ENCODE measurements at regions not wholly inside any gene's neighbourhood (a gene's known extent, or its start where the extent isn't known, plus 50 kb on each side); places are given as distances from the start of the nearest gene placed in this dataset.
"Not testable (repeated sequence)": the region's sequence is repeated elsewhere in the genome, so short reads cannot be mapped to it uniquely, and the experiment has no call there.

DNA sequence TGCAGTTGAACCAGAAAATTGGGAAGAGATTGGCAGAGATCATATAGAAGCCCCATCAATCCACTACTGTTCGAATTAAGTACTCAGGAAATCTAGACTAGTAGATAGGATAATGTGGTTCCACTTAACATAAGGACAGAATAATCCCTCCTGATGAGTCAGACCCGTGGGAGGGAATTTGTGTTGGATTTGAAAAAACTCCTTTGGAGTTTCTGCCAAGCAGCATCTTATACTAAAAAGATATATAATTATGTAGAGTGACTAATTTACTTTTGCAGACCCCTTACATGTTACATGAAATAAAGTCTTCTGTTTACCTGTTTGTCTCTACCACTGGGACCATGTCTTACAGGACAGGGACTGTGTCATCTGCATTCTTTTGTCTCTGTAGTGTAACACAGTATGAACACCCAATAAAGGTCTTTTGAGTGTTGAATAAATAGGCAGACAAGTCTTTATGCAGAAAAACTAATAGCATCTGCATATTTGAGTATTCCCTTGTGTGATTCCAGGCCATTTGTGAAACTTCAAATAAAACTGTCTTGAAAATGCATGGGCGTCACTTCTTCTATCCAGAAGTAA, 122.6 kb upstream of the DNAJC10 start:
- peaks cover 26% of the 10 kb centered on the region for H3K27me3 Mint-ChIP-seq
- H3K4me3 Mint-ChIP-seq = no peak overlapping the region
- H3K36me3 Mint-ChIP-seq (ENCODE audit: low read depth) = peaks cover 3% of the 10 kb centered on the region
- H3K4me1 Mint-ChIP-seq = peaks cover 2% of the 10 kb centered on the region
- ATAC-seq (no peak), DNase-seq (no peak)
- H3K27ac Mint-ChIP-seq = no peak overlapping the region
- H3K9me3 ChIP-seq (ENCODE audit: control insufficient read depth, low read length, poor library complexity, severe bottlenecking) = no peaks in the 10 kb centered on the region

DNA sequence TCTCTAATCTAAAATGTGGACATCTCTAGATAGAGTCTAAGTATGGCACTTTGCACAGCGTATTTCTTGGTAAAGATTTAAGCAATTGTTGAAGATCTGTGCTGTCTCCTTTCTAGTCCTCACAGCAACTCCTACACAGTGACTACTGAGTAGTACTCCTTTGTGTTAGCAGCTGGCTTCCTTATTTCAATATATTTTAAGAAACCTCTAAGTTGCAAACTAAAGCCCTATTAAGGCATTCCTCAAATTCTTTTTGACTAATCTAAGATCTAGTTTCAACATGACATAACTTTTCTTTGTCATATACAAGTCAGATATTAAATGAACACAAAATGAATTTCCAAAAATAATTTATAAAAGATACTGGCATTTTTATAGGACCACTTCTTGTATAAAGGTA, 121.8 kb upstream of the DNAJC10 start:
- ATAC-seq (no peak), DNase-seq (no peak)
- peaks cover 3% of the 10 kb centered on the region for H3K36me3 Mint-ChIP-seq (ENCODE audit: low read depth)
- H3K9me3 ChIP-seq (ENCODE audit: control insufficient read depth, low read length, poor library complexity, severe bottlenecking) = no peaks in the 10 kb centered on the region
- H3K27me3 Mint-ChIP-seq = peaks cover 26% of the 10 kb centered on the region
- no peak overlapping the region for H3K4me3 Mint-ChIP-seq
- peaks cover 2% of the 10 kb centered on the region for H3K4me1 Mint-ChIP-seq
- H3K27ac Mint-ChIP-seq = no peak overlapping the region

DNA sequence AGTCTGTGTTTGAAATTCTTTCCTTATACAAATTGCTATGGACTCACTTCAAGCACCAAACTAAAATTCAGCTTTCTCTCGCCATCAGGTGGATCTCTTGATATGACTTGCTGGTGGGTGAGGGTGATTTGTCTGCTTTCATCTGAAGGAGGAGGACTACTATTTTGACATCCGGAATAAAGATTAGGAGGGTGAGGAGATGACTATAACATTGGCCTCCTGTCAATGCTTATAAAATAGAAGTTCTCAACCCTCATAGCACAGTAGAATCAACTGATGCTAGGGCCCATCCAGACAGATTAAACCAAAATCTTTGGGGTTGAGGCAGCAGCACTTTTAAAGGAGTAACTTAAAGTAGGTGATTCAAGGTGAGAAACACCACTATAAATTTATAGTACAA, 120.4 kb upstream of the DNAJC10 start:
- DNase-seq (no peak), ATAC-seq (no peak)
- no peak overlapping the region for H3K27ac Mint-ChIP-seq
- H3K9me3 ChIP-seq (ENCODE audit: control insufficient read depth, low read length, poor library complexity, severe bottlenecking) = no peaks in the 10 kb centered on the region
- H3K4me3 Mint-ChIP-seq = no peak overlapping the region
- peaks cover 3% of the 10 kb centered on the region for H3K36me3 Mint-ChIP-seq (ENCODE audit: low read depth)
- H3K27me3 Mint-ChIP-seq = peaks cover 20% of the 10 kb centered on the region
- H3K4me1 Mint-ChIP-seq = peaks cover 2% of the 10 kb centered on the region

GRCh38 chr2:182597570-182598295, 118.3 kb upstream of the DNAJC10 start:
- H3K9me3 ChIP-seq (ENCODE audit: control insufficient read depth, low read length, poor library complexity, severe bottlenecking) = no peaks in the 10 kb centered on the region
- H3K27ac Mint-ChIP-seq = no peak overlapping the region
- peaks cover 3% of the 10 kb centered on the region for H3K36me3 Mint-ChIP-seq (ENCODE audit: low read depth)
- ATAC-seq (no peak), DNase-seq (no peak)
- peaks cover 2% of the 10 kb centered on the region for H3K4me1 Mint-ChIP-seq
- no peak overlapping the region for H3K4me3 Mint-ChIP-seq
- H3K27me3 Mint-ChIP-seq = peaks cover 15% of the 10 kb centered on the region

GRCh38 chr2:182598626-182599025, 117.4 kb upstream of the DNAJC10 start:
- H3K4me1 Mint-ChIP-seq = peaks cover 2% of the 10 kb centered on the region
- no peaks in the 10 kb centered on the region for H3K9me3 ChIP-seq (ENCODE audit: control insufficient read depth, low read length, poor library complexity, severe bottlenecking)
- H3K4me3 Mint-ChIP-seq = no peak overlapping the region
- peaks cover 15% of the 10 kb centered on the region for H3K27me3 Mint-ChIP-seq
- DNase-seq (no peak), ATAC-seq (no peak)
- no peak overlapping the region for H3K27ac Mint-ChIP-seq
- peaks cover 3% of the 10 kb centered on the region for H3K36me3 Mint-ChIP-seq (ENCODE audit: low read depth)

DNA sequence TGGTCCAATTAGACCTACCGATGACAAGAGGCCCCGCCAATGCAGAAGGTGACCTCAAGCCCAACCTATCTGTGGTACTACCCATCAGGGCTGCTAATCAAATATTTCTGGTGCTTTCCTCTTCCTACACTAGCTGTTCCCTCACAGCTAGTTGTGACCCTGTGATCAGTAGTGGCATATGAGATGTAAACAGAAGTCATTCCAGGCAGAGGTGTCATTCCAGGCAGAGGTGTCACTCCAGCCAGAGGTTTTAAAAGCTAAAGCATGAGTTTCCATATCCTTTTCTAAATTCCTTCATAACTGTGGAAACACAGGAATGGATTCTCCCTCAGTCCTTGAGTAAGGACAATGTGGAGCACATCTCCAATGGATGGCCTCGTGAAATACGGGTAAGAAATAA, 110.9 kb upstream of the DNAJC10 start:
- no peaks in the 10 kb centered on the region for H3K9me3 ChIP-seq (ENCODE audit: control insufficient read depth, low read length, poor library complexity, severe bottlenecking)
- no peak for DNase-seq
- Mint-ChIP-seq H3K27ac (no peak overlapping the region), H3K36me3 (ENCODE audit: low read depth) (no peaks in the 10 kb centered on the region), H3K27me3 (peaks cover 8% of the 10 kb centered on the region), H3K4me1 (no peaks in the 10 kb centered on the region), H3K4me3 (no peak overlapping the region)
- ATAC-seq = no peak

DNA sequence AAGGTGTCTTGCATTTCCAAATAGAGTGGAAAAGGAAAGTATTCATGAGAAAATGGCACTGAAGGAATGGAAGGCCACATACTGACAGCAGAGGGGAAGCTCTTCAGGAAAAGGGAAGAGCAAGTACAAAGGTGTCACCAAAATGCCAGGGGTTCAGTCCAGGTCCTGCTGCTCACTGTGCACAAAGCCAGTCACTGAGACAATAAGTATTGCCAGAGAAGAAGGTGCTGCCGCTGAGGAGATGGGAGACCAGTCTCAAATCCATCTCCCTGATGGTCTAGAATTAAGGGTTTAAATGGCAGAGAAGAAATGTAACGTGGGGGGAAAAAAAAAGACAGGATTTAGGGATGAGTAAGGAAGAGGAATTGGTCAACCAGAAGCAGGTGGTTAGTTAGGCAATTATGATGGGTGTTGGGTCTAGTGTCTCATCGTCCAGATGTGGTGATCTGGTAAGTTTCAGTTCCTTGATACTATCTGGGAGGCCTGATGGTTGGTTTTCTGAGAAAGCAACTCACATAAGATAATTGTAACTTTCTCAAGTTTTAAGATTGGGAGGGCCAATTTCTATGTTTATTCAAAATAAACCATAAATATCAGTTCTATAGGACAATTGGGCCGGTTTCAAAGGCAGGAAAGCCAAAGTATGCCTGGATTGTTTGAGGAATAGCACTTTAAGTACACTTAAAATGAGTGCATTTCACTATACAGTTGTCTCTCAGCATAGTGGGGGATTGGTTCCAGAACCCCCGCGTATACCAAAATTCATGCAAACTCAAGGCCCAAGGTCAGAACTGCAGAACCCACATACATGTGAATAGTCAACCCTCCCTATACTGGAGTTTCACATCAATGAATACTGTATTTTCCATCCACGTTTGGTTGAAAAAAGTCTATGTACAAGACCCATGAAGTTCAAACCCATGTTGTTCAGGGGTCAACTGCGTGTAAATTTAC, 109.1 kb upstream of the DNAJC10 start:
- ATAC-seq = no peak
- no peak overlapping the region for H3K4me3 Mint-ChIP-seq
- peaks cover 8% of the 10 kb centered on the region for H3K27me3 Mint-ChIP-seq
- no peak overlapping the region for H3K27ac Mint-ChIP-seq
- no peaks in the 10 kb centered on the region for H3K4me1 Mint-ChIP-seq
- no peaks in the 10 kb centered on the region for H3K9me3 ChIP-seq (ENCODE audit: control insufficient read depth, low read length, poor library complexity, severe bottlenecking)
- DNase-seq = no peak
- H3K36me3 Mint-ChIP-seq (ENCODE audit: low read depth) = no peaks in the 10 kb centered on the region

DNA sequence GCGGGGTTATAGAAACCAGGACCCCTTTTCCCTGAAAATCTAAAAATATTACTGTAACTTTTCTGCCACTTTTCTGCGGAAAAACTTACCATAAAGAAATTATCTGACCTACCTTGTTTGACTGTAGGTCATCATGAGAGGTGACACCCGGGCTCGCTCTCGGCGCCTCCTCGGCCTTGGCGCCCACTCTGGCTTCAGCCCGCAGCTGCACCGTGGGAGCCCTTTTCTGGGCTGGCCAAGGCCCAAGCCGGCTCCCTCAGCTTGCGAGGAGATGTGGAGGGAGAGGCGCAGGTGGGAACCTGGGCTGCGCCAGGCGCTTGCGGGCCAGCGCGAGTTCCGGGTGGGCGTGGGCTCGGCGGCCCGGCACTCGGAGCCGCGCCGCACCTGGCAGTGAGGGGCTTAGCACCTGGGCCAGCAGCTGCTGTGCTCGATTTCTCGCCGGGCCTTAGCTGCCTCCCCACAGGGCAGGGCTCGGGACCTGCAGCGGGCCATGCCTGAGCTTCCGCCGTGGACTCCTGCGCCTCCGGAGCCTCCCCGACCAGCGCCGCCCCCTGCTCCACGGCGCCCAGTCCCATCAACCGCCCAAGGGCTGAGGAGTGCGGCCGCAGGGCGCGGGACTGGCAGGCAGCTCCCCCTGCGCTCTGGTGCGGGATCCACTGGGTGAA, 107.7 kb upstream of the DNAJC10 start:
- ATAC-seq = no peak
- Mint-ChIP-seq H3K36me3 (ENCODE audit: low read depth) (no peaks in the 10 kb centered on the region), H3K4me3 (no peak overlapping the region), H3K27ac (no peak overlapping the region), H3K27me3 (peaks cover 8% of the 10 kb centered on the region), H3K4me1 (no peaks in the 10 kb centered on the region)
- DNase-seq = no peak
- no peaks in the 10 kb centered on the region for H3K9me3 ChIP-seq (ENCODE audit: control insufficient read depth, low read length, poor library complexity, severe bottlenecking)

DNA sequence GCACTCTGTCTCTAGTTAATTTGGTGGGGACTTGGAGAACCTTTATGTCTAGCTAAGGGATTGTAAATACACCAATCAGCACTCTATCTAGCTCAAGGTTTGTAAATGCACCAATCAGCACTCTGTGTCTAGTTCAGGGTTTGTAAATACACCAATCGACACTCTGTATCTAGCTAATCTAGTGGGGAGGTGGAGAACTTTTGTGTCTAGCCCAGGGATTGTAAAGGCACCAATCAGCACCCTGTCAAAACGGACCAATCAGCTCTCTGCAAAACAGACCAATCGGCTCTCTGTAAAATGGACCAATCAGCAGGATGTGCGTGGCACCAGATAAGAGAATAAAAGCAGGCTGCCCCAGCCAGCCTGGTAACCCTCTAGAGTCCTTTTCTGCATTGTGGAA, 107.1 kb upstream of the DNAJC10 start:
- H3K9me3 ChIP-seq (ENCODE audit: control insufficient read depth, low read length, poor library complexity, severe bottlenecking); H3K4me1 Mint-ChIP-seq; H3K36me3 Mint-ChIP-seq (ENCODE audit: low read depth); H3K27ac Mint-ChIP-seq; H3K4me3 Mint-ChIP-seq; H3K27me3 Mint-ChIP-seq; DNase-seq; ATAC-seq: not testable (repeated sequence)

DNA sequence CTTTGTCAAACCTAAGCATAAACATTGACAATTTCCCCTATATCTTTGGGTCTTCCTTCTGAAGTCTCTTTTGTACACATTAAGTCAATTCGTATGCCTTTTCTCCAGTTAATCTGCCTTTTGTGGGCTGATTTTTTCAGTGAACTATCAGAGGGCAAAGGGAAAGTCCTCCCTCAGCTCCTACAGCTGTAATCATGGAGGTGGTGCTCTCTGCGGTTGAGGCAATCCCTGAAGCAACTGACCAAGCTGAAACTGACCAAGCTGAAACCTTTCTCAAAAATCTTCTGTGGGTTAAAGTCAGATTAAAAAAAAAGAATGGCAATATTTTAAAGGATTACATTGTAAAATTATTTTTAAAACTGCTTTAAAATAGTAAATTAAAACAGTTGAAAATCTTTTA, 105.8 kb upstream of the DNAJC10 start:
- no peaks in the 10 kb centered on the region for H3K36me3 Mint-ChIP-seq (ENCODE audit: low read depth)
- peaks cover 8% of the 10 kb centered on the region for H3K27me3 Mint-ChIP-seq
- no peaks in the 10 kb centered on the region for H3K4me1 Mint-ChIP-seq
- no peaks in the 10 kb centered on the region for H3K9me3 ChIP-seq (ENCODE audit: control insufficient read depth, low read length, poor library complexity, severe bottlenecking)
- DNase-seq = no peak
- ATAC-seq = no peak
- no peak overlapping the region for H3K27ac Mint-ChIP-seq
- no peak overlapping the region for H3K4me3 Mint-ChIP-seq

DNA sequence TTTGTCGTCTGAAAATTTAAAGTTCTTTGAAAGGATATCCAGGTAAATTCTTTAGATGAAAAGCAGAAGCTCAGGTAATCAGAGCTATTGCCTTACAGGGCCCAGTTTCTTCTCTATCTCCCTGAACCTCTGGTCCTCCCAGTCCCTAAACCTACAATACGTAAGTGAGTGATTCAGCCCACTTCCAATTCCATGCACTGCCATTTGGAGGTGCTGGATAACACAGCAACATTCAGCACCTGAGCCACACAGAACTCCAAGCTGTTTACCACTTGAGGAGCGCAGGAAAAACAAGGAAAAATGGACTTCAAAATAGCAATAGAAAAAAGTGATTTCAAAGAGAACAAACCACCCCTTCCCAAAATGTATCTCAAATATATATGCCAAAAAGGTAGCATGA, 105.0 kb upstream of the DNAJC10 start:
- Mint-ChIP-seq H3K27me3 (peaks cover 2% of the 10 kb centered on the region), H3K36me3 (ENCODE audit: low read depth) (no peaks in the 10 kb centered on the region), H3K27ac (no peak overlapping the region), H3K4me3 (no peak overlapping the region), H3K4me1 (no peaks in the 10 kb centered on the region)
- DNase-seq (no peak), ATAC-seq (no peak)
- H3K9me3 ChIP-seq (ENCODE audit: control insufficient read depth, low read length, poor library complexity, severe bottlenecking) = no peaks in the 10 kb centered on the region

- no peaks in the 10 kb centered on the region for H3K36me3 Mint-ChIP-seq (ENCODE audit: low read depth)
- no peak overlapping the region for H3K27ac Mint-ChIP-seq
- ATAC-seq = no peak
- H3K4me3 Mint-ChIP-seq = no peak overlapping the region
- no peaks in the 10 kb centered on the region for H3K4me1 Mint-ChIP-seq
- H3K9me3 ChIP-seq (ENCODE audit: control insufficient read depth, low read length, poor library complexity, severe bottlenecking) = no peaks in the 10 kb centered on the region
- peaks cover 7% of the 10 kb centered on the region for H3K27me3 Mint-ChIP-seq
- no peak for DNase-seq
Measured at GRCh38 chr2:182615036-182615435, 101.0 kb upstream of the DNAJC10 start.

Data from T-helper 17 cell (primary cell).